Fibroblast of peridontal ligament (primary cell): ENCODE measurements at regions not wholly inside any gene's neighbourhood (a gene's known extent, or its start where the extent isn't known, plus 50 kb on each side); places are given as distances from the start of the nearest gene placed in this dataset.

ENCODE experiments used
- DNase-seq: peaks from one replicate; pipeline ENCODE4 v3.0.0-alpha.2; 2010; ENCODE audit errors: extremely low read depth

DNA sequence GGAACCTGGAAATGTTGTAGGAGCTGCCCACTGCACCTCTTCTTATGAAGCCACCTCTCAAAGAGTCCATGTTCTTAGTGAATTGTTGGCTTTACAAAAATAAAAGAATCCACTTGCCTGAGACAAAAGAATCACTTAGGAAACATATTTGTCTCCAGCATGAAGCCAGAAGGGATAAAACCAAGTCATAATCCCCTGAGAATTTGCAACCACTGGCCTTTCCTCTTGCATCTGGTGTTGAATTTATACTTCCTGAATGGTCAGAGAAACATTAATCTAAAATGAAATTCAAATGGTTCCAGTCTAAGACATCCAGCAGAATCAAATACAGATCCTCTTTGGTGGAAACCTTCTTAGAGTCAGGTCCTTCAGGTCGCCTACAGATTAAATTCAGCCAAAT lies 192.5 kb upstream of the ECI2 start:
- DNase-seq = peak; percentile 52

DNA sequence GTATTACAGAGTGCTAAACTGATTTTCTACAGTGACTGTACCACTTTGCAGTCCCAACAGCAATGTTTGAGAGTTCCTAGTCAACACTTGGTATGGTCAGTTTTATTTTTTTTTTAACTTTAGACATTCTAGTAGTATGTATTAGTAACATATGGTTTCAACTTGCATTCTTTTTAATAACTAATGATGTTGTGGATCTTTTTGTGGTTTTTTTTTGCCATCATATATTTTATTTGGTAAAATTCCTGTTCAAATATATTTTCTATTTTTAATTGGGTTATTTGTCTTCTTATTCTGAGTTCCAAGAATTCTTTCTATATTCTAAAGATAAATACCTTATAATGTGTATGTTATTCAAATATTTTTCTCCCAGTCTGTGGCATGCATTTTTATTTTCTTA lies 189.4 kb upstream of the ECI2 start:
- no peak for DNase-seq

DNA sequence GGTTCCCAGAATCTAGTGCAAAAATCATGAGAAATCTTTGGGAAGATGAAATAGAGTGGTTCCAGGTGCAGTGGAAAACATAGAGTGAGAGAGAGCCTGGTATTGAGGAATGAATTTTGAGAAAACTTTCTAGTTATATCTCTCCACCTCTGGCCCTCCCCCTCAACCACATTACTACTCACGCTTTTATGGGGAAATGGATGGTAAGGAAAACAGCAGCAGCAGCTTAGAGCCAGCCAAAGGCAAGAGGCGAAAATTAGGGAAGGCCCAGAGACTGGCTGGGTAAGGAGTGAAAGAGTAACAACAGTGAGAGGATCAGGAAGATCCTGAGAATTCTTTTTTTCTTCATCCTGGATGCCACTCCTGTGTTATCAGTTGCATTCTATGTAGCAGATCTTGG lies 187.9 kb upstream of the ECI2 start:
- no peak for DNase-seq

DNA sequence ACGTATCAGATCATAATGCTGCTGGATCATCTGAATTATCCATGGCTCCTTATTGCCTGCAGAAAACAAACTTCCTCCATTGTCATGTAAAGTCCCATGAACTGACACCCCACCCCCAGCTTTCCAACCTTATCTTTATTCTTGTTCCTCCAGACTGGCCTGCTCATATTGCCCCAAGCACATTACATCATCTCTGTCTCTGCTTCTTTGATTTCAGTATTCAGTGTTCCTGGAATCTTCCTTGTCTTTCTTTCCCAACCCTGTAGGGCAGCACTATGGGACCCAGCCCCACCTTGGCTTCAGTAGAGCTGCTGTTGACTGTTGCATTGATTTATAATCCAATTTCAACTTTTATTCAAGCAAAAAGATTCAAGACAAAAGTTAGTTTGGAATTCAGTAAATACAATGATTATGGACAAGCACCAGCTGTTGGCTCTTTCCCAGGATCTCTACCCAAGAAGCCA lies 187.5 kb upstream of the ECI2 start:
- peak; percentile 30 for DNase-seq

DNA sequence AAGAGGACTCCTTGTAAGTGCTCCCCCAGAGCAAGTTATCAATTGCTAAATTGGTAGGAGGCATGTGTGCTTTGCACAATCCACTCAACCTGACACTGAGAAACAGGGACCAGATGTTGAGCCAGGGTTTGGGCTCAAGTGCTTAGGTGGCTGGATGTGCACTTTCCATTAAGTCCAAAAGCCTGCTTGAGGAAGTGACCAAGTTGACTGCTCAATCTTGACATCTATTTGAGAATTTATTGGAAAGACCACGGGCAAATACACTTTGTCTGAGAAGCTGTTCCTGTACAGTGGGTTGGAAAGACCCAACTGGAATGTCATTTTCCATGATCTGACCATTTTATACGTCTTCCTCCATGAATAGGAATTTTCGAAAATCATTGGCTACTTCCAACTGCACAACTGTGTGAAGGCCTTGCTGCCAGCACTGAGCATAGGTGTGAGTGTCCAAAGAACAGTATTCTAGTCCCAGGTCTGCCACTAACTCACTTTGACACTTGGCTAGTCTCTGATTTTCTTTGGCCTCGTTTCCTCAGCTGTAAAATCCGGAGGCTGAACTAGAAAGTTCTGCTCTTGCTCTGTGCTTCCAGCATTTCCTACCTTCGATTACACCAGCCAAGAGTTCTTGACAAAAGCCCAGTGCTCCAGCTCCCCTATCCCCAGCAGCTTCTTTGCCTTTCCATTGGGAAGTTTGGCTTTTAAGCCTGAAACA lies 186.9 kb upstream of the ECI2 start:
- no peak for DNase-seq

DNA sequence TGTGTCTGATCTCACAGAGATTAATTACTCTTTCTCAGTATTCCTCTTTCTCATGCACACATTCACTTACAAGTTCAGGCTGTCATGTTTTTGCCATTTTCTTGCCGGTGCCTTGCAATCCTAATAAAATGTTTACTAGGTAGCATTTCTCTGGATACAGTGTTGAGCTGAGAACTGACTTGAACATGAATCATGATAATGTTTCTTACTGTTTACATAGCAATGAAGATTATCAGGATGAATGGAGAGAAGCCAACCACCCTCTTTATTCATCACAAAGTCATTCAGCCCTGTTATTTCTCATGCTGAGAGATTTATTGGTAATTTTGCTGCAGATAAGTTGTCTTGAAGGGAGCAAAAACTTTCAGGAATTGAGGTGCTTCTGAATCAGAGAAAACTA lies 185.5 kb upstream of the ECI2 start:
- peak; percentile 94 for DNase-seq

DNA sequence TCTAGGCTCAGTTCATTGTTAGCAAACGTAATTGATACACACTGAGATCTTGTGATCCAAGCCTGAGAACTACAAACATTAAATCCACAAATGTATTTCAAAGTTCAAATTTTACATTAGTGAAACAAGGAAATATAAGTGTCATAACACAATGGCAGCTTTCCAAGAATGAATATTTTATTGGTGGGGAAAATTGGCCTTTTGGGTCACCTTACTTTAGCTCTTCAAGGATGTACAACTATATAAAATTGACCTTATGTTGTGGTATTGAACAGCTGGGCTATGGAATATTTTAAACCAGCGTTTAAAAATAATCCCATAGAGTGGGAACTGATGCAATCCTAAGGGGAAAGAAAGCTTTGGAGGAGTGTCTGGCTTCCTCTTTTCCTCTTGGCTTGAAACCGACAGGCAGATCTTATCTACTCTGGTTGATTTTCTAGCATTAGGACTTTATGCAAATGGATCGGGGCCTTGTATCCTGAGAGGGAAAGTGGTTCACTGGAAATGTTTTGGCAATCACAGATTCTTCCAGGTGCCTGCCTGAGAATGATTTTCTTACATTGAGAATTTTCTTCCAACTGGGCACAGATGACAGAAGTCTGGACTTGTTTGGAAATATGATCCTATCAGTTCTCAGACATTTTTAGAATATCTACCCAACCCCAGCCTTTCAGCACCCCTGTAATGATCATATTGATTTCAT lies 184.8 kb upstream of the ECI2 start:
- DNase-seq = peak; percentile 56

DNA sequence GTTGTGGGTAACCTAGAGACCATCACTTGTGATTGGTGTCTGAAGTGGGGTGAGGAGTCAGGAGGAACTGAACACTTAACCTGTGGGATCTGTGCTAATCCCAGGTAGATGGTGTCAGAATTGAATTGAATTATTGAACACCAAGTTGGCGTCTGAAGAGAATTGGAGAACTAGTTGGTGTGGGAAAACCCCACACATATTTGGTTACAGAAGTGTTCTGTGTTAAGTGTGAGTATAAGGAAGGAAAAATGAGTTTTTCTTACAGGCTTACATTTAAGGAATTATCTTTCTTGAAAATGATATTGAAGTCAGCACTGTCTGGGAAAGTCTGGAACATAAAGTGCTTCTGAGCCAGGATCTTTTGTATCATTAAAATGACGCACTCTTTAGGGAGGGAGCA lies 182.9 kb upstream of the ECI2 start:
- DNase-seq = no peak

DNA sequence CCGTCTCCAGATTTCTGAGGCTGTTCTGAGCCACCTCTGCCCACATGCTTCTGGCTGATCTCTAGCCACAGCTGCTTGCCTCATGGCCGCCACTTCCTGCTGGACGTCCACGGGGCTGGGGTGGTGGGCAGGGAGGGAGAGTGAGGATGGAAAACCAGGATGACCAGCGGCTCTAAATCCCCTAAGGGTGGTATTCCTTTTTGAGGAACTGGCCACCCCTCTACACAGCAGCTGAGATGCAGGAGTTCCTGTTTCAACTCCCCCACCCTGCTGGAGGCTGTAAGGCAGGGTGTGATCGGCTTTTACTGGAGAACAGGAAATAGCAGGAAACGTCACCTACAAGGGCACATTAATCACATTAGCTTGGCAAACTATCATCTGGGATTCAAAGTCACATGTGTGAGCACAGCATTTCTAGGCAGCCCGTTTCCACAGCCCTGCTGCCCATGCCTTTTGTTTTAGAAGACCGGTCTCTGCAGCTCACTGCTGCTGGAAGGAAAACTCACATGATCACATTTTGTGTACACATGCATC lies 181.6 kb upstream of the ECI2 start:
- peak; percentile 32 for DNase-seq

DNA sequence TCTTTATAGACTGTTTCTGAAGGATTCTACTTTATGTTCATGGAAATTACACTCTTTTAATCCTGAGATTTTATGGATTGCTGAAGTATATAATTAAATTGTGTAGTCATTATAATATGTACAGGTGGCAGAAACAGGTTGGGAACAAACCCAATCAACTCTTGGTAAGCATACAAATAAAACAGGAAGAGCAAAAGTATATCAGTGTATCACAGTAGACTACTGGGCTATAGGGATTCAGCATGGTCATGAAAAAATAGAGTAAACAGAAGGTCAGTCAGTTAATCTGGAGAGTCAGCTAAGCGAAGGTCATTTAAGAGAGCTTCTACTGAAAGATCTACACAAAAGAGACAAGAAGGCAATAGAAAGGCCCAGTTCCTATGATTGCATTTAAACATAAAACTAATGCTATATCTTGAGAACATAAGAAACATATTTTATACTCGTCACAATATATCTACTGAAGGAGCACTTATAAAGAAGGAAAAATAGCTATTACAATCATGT lies 178.9 kb upstream of the ECI2 start:
- DNase-seq = no peak

DNA sequence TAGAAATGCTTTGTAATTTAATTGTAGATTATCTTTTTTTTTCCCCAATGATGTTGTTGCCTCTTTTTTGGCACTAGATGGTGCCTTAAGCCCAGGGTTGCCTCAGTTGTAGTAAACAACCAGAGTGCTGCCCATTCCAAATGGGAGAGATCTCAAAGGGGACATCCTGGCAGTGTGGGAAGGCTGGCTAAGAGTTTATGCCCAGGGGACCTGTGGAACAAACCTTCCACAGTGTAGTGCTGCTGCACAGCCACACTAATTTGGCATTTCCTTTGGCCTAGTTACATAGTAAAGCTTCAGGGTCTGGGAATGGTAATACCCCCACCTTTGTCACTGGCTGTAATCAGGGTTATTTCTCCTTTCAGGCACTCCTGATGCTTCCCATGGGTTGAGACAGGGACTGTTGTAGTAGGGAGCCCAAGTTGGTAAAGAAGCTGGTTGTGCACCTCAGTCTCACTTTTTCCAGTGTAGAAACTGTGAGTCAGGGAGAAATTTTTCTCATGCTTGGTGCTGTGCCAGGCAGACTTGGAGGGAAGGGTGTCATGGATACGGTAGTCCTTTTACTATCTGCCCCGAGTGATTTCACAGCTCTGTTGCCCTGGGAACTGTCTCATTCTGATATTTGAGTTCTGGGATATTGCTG lies 177.8 kb upstream of the ECI2 start:
- DNase-seq = peak; percentile 94

DNA sequence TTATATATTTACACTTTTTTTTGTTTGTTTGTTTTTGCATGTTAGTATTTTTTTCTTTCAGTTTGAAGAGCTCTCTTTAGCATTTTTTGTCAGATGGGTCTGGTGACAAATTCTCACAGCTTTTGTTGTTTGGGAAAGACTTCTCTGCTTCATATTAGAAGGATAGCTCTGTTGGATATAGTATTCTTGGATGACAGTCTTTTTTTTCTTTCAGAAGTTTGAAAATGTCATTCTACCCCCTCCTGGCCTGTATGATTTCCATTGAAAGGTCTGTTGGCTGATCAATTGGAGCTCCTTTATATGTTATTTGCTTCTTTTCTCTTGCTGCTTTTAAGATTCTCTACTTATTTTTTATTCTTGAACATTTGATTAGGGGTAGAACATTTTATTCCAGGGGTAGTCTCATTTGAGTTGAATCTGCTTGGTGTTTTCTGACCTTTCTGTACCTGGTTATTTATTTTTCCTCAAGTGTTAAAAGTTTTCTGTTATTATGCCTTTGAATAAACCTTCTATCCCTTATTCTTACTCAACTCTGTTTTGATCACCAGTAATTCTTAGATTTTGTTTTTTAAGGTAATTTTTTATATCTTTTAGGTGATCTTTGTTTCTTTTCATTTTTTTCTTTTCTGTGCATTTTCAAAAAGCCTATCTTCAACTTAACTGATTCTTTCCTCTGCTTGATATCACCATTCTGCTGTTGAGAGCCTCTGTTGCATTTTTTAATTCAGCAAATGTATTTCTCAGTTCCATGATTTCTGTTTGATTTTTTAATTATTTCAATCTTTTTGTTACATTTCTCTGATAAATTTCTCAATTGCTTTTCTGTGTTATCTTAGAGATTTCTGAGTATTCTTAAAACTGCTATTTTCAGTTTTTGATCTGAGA lies 176.8 kb upstream of the ECI2 start:
- no peak for DNase-seq

DNA sequence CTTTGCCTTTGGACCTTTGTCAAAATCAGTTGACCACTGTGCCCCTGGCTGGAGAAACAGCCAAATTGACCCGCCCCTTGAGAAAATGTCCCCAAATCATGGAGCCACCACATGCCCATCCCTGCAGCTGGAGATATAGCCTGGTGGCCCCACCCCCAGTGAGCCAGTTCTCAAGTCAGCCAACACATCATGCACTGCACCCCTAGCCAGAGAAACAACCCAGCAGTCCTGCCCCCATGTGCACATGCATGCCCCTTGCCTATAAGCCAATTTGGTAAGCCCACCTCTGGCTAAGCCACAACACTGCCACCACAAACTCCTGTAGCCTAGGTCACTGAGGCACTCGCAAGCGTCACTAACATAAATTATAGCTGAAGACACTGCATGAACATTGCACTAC lies 174.2 kb upstream of the ECI2 start:
- no peak for DNase-seq

DNA sequence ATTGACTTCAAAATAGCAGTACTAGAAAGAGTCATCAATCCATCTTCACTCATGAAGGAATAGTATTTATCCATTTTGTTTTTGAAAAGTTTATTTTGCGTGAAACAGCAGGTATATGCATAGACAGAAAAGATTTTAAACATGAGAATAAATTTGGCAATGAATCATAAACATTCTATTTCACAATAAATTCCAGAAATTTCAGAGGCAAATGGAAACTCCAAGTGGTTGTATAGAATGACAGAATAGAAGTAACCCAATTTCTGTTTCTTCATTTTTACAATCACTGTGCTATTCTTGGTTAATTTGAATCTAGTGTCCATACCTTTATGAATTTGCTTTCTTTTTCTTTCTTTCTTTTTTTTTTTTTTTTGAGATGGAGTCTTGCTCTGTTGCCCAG lies 173.0 kb upstream of the ECI2 start:
- DNase-seq = peak; percentile 19

DNA sequence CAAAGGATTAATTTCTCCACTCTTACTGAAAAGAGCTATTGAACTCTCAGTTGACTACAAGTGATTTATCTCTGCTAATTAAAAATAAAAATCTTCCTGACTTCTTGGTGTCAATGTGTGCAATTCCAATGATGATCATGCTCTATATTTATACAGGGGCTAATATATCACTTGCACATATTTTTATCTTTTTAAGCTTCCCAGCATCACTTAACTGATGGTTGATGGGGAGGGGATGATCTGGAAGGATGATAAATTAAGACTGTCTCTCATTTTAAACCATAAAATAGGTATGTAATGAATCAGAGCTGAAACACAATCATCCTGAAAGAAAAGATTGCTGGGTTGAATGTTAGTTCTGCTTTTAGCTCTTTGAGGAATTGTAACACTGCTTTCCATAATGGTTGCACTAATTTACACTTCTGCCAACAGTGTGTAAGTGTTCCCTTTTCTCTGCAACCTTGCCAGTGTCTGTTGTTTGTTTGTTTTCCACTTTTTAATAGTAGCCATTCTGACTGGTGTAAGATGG lies 169.6 kb upstream of the ECI2 start:
- DNase-seq = no peak

DNA sequence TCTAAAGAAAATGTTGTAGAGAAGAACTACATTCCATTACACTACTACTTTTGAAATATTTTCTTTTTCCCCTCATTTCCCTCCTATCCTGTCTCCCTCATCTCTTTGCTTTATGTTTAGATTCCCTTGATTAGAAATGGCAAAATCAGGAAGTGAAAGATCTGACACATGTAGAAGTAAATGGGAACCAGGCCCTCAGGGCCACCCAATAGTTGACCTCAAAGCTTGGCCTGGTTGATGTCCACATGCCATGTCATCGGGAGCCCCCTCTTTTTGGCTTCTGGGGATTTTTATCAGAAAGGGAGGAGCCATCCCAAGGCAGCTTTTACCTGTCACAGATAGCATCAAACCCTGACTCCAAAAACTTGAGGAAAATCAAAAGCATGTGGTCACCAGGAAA lies 168.3 kb upstream of the ECI2 start:
- no peak for DNase-seq

DNA sequence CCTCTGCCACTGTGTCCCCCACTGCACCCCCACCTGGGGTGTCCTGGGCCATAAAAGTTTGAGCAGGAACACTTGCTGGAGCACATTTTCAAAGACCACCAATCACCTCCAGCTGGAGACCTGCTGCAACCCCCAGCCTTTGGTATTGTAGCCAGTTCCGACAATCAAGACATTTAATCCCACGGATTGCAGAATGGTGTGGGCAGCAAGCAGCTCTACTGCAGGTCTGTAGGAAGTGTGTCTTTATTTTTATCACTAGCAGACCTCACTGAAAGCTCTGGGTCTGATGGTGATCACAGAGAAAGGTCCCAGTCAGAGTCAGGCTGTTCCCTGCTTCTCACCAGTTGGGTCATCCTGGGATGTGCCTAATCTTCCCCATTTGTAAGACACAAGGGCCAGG lies 167.1 kb upstream of the ECI2 start:
- DNase-seq = no peak

DNA sequence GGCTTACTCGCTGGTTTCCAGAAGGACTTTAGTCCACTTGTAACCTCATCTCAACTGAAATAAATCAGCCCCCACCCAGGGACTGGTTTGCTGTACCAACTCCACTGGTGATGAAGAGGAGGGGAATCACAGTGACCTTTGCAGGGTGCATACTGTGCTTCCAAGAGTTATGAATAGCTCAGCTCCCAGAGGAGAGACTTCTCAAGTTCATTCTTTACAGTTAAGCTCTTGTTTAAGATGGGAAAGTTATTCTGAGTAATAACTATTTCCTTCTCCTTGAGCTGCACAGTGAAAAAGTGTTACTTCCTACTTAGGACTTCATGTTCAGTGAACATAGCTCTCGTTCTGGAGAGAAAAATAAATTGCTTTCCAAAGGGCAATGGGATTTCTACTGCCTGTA lies 166.5 kb upstream of the ECI2 start:
- no peak for DNase-seq

DNA sequence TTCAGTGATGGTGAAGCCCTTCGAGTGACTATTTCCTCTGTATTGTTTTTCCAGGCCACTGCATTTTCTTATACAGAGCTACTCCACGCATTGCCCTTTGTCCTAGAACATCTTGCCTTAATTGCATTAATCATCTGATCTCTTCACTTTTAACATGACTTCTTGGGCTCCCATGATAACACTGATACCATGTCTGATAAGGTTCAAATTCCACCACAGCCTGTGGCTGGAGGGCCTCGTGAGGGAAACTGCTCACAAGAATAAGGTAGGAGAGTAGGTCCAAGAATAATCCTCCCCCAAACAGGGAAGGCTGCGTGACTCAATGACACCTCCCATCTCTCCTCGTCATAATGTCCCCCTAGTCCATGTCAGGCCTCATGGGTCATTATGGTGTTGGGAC lies 165.5 kb upstream of the ECI2 start:
- DNase-seq = no peak

DNA sequence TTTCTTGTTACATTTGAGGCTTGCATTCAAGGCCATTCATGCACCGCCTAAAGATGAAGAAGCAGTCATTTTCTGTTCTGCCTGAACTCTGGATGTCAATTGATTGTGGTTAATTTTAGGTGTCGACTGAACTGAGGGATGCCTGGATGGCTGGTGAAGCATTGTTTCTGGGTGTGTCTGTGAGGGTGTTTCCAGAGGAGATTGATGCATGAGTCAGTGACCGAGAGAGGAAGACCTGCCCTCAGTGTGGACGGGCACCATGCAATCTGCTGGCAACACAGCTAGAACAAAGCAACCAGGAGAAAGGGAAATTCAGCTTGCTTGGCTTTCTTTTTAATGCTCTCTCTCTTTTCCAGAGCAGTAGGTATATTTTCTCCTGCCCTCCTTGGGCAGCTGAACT lies 164.1 kb upstream of the ECI2 start:
- no peak for DNase-seq

DNA sequence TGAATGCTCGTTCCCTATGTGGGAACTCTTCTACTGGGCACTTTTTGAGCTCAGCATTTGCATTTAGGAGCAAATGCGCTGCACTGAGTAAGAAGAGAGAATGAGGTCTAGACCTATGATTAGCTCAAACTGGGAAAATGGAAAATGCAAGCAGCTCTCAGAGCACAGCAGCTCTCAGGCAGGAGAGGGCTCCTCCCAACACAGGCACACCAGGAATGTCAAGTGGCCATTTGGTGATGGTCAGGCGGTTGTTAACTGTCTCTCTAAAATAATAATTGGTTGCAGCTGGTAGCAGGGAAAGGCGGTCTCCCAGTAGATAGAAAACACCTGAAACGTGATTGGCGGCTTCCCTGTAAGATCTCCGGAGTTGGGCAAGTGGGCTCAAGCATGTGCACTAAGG lies 162.0 kb upstream of the ECI2 start:
- DNase-seq = no peak
